NCI-H460 (cell line): ENCODE measurements at regions not wholly inside any gene's neighbourhood (a gene's known extent, or its start where the extent isn't known, plus 50 kb on each side); places are given as distances from the start of the nearest gene placed in this dataset.
"Not testable (repeated sequence)": the region's sequence is repeated elsewhere in the genome, so short reads cannot be mapped to it uniquely, and the experiment has no call there.

ENCODE experiments used
- DNase-seq: peaks from one replicate; pipeline ENCODE4 v3.0.0-alpha.2; 2016; ENCODE audit warnings: low read depth; ENCODE audit errors: extremely low read depth

DNA sequence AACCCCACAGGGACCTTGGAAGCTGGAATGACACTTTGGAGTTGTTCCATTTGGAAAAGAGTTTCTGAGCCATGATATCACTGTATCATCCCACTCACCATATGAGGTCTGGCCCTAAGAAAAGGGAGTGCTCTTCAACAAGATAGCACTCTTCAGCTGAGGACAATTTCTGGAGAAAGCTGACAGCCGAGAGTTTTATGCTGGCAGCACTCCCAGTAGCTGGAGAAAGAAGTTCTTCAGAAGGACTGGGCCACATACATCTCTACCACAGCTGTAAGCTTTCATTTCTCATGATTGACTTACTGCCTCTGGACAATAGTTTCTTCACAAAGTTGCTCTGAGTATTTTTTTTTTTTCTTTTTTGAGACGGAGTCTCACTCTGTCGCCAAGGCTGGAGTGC lies 914.4 kb upstream of the ADAMTS5 start:
- not testable (repeated sequence) for DNase-seq

DNA sequence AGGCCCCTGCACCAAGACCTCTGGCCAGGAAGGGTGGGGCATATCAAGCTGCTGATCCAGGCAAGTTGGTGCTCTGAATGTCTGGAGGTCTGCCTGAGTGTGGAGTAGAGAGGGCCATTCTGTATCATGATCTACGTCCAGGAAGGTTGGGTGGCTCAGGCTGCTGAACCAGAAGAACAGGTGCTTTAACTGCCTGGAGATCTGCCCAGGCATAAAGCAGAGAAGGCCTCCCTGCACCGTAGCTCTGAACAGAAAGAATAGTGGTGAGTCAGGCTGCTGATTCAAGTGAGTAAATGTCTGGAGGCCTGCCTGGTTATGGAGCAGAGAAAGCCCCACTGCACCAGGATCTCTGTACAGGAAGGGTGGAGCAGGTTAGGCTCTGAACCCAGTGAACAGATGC lies 905.5 kb upstream of the ADAMTS5 start:
- DNase-seq = not testable (repeated sequence)

DNA sequence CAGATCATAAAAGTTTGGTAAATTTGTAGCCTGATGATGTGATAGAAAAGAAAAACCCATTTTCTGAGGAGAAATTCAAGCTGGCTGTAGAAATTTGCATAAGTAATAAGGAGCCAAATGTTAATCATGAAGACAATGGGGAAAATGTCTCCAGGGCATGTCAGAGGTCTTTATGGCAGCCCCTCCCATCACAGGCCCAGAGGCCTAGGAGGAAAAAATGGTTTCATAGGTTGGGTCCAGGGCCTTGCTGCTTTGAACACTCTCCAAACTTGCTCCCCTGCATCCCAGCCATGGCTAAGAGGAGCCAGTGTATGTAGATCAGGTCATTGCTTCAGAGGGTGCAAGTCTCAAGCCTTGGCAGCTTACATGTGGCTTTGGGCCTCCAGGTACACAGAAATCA lies 903.9 kb upstream of the ADAMTS5 start:
- not testable (repeated sequence) for DNase-seq

DNA sequence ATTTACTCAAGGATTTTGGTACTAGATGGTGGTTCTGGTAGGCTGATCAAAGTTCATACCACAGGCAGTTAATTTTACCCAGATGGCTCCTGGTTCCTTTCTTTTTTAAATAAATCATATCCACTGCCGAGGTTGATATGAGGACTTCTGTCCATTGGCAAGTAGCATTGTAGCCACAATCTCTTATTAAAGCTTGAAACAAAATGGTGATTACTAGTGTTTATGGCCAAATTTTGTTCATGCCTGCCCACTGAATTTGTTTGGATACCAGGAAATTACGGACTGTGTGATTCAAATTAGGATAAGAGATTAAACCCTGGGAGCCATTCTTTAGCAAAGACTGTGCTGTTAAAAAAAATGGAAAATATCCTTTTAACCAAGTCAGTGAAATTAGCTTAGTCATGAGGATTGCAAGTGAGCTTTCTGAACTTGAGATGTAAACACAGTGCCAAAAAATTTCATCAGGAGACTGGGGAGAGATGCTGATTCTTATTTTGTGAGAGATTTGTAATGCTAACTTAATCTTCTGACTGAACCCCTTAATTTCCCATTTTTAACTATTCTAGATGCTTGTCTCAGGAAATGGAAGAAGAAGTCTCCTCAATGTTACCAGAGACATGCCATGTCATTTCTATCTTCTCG lies 893.5 kb upstream of the ADAMTS5 start:
- DNase-seq = not testable (repeated sequence)

DNA sequence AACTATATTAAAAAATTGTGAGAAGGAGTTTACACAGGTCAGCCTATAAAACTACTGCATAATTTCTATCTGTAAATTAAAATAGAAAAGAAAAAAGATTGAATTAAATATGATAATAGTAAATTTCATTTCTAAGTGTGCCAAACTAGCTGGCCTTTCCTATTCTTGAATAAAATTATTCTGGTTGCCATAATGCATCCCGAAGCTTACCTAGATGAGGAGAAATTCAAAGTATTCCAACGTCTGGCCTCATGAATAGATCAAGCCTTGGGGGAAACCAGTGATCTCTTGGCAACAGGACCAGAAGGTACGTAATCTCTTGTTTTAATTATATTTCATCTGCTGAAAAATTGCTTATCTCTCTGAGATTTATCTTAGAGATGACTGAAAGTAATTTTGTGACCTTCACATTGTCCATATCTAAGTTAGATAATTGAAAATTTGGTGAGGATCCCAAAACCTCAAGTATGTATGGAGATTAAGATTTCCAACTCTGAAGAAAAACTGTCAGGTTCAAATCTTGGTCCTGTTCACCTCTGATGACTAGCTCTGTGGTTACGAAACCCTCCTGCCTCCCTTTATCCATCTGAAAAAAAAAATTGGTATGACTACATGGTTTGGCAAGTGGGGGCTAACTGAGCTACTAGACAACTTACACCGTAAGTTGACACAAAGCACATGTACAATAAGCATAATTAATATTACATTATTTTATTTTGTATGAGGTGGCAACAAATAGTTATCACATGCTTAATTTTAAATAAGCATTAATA lies 891.4 kb upstream of the ADAMTS5 start:
- not testable (repeated sequence) for DNase-seq

DNA sequence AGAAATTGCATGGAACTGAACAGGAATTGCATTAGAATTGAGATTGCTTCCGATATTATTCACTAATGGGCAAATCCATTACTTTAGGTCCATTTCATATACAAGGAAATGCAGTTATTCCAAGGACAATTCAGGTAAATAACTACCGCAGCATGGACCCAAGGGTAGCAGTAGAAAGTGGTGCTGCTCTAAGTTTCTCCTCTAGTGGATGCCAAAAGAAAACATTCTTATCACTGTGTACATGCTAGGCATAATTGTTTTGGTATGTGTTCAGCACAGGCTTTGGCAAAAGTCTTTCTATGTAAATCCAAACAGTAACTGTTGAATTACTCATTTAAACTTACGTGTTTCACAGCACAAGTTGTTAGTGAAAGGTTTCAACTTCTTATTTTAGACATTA lies 890.1 kb upstream of the ADAMTS5 start:
- not testable (repeated sequence) for DNase-seq

DNA sequence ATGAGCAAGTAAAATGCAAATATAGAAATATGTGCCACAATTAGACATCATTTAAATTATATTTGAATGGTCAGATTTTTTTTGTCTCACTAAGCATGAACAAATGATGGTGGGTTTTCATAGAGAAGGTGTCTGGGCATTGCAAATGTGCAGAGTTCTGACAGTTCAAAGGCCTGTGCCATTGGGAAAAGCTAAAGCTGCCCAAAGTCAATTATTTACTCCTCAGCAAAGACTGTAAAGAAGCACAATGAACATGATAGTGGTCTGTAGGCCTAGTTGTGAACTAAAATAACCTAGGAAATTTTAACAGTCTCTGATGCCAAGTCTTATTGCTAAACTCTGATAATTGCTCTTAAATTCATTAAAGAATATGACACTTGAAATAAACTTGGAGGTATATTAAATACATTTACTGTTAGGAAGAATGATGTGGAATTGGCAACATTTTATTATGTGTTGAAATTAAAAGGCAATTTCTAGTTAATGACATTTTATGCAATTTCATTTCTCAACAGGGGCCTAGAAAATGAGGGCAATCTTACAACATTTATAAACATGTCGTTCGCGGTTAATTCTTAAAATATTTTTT lies 874.3 kb upstream of the ADAMTS5 start:
- no peak for DNase-seq

DNA sequence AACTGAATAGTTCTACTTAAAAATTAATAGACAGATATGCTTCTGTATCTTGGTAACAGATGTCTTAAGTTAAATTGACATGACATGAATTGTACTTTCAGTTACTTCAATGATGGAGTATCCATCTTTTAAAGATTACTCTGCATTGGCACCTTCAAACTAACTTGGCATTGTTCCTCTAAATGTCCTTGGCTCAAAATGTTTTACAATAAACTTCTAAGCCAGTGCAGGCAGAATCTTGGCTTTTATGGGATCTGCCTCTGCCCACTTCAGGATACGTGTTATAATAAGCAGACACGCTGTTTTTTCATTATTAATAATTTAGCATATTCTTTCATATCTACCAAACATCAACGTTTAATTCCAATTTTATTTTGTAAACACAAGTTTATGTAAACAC lies 873.4 kb upstream of the ADAMTS5 start:
- DNase-seq = no peak

DNA sequence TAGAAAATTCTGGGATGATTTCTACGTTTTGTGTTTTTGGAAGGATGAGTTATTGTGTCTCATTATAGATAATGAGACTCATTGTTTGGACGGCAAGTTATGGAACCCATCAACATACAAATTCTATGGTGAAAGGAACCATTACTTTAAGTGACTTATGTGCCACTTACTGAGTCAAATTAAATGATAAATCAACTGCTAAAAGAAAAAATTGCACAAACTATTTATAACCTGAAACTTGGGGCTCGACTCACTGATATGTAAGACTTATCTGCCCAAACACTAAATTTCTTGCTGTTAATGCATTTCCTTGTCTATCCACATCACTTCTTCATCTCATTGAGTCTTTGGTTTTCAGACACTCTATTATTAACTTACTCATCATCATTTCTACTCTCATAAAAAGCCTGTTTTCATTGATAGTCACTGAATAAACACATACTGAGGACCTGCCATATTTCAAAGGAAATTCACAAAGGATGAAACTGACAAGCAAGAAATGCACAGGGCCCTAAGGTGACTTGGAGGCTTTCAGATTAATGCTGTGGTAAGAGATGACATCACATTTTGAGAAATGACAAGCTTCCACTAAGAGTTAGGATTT lies 872.7 kb upstream of the ADAMTS5 start:
- no peak for DNase-seq

DNA sequence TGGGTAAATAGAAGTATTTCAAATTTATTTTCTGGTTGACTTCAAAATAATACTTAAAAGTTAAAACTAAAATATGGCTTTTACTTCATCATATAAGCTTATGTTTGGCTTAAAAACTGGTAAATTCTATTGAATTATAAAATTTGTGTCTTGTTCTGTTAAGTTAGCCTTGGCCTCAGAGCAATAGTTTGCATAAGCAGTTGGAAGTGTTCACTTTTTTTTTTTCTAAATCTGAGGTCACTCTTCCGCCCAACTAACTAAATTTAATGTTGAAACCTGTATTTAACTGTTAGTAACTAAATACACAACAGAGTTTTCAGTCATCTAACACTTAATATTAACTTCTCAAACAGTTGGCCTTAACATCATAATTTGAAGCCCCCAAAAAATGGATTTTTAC lies 871.7 kb upstream of the ADAMTS5 start:
- no peak for DNase-seq

DNA sequence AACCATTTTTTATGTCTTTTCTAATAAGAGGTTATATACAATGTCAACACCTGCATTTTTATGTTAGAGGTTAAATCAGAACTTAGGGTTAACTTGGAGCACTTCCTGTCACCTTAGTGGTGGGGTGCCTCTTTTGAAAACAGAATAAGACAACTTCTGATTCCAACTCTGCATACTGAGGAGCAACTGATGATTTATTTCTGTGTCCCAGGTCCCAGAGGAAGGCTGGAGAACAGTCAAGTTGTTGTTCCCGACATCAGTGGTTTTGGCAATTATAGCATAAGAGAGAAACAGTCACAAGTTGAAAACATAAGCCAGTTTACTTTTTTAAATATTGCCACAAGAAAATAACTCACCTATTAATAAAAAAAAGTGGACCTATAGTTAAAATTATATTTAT lies 871.0 kb upstream of the ADAMTS5 start:
- DNase-seq = no peak

DNA sequence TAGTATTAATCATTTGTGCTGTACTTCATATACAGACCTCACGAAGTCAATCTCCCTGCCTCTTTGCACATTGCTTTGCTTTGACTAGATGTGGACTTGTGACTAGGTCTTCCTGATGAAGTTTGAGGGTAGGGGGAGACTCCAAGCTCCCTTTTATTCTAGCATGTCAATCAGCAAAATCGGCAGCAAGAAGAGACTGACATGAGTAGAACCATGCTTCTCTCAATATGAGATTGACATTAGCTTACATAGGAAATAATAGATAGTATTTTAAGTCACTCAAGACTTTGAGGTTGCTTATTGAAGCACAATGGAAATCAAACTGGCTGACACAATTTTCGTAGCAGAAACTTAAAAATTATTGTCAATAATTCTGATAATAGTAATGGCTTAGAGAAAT lies 866.4 kb upstream of the ADAMTS5 start:
- DNase-seq = no peak

DNA sequence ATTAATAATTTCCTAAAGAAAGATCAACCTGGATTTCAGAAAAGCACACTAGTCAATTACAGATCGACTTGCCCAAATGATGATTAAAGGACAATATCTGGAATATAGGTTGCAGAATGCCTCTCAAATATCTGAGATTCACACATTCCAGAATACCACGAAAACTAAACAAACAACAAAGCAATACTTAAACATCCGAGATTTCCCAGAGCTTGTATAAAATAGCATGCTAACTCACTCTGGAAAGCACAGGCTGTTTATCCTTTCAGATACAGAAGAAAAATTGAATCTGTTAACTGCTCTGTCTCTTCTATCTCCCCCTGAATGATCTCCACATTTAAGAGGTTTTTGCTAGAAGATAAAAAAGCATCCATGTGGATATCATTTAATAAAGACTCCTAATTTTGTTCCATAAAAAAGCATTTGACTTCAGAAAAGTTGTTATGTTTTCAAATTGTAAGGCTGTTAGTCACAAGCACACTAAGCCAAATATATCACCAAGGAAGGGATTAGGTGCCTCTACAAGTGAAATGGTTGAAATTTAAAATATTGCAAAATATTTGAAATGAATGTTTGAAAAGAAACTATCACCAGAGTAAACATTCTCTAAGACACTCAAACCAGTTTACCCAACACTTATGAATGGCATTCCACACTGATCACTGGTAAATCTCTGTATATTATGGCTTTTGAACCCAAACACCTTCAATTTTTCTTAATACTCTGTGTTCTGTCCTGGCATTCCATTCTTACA lies 865.1 kb upstream of the ADAMTS5 start:
- DNase-seq = no peak

DNA sequence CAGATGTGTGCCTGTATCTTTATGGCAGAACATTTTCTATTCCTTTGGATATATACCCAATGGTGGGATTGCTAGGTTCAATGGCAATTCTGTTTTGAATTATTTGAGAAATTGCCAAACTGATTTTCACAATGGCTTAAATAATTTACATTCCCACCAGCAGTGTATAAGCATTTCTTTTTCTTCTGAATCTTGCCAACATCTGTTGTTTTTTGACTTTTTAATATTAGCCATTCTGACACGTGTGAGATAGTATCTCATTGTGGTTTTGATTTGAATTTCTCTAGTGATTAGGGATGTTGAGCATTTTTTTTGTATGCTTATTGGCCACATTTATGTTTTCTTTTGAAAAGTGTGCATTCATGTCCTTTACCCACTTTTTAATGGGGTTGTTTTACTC lies 864.3 kb upstream of the ADAMTS5 start:
- no peak for DNase-seq

DNA sequence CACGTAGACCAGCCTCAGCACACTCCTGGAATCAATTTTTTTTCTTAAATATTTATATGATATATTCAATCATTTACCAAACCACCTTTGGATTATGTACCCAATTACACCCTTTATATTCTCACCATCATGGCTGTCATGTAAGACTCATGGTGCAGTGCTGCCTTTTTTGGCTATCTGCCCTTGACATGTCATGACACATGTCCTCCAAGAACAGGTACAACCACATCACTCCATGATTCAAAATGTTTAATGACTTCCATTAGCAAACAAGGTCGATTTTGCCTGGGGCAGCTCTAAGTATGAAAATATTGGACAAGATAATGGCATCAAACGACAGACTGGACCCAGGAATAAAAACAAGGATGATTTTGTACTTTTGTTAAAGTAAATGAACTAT lies 861.1 kb upstream of the ADAMTS5 start:
- DNase-seq = no peak

DNA sequence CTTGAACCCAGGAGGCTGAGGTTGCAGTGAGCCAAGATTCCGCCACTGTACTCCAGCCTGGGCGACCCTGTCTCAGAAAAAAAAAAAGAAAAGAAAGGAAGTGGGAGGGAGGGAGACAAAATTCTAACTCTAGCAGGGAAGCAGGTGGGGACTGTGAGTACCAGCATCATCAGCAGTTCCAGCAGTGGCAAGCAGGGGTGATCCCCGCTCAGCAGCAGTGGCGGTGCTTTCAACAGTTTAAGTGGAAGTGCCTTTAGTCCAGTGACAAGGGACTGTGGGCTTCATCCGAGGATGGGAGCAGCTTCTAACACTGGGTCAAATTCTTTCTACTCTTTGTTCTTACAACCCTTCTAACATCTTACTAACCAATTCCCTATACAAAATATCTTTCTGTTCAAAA lies 858.1 kb upstream of the ADAMTS5 start:
- no peak for DNase-seq

DNA sequence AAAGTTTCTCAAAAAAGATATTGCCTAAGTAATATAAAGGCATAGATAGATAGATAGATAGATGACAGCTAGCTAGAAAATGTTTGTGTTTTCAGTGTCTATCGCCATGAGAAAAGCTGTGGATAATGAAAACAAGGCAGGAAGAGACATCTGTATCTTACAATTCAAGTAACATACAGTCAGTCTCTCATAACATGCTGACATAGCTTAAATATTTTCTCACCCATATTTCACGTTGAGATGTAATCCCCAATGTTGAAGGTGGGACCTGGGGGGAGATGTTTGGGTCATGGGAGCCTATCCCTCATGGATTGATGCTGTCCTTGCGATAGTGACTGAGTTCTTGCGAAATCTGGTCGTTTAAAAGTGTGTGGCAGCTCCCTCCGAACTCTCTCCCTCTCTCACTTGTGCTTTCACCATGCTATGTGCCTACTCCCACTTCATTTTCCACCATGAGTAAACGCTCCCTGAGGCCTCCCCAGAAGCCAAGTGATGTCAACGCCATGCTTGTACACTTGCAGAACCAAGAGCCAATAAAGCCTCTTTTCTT lies 856.8 kb upstream of the ADAMTS5 start:
- no peak for DNase-seq

DNA sequence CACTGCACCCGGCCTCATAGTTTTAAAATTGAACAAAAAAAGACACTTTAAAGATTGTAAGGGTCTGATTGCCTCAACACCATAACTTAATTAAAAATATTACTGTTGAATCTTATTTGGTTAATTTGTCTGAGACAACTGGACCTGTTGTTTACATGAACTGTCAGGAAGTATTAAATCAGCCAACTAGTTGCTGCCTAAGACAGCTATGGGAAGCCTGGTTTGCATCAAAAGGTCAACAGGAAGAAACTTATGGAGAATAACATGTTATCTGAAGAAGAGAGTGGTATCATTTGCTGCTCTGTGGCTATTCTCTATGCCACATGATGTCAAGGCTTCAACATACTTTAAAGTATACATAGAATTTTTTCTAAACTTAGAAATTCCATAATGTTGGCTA lies 853.5 kb upstream of the ADAMTS5 start:
- DNase-seq = no peak

DNA sequence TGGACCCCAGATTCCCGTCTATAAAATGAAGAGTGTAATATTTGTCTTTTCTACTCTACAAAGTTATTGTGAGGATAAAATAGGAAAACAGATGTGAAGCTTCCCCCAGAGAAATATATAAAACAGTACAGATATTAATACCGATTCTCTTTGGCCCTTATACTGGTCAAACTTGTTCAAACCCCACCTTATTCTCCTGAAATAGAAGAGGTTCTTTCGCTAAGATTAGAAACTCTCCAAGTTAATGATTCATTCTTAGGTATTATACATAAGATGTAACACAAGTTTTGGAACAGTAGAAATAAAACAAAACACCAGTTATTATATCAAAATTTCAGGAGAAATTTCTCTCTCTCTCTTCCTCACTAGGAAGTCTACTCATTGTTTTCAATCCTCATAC lies 852.4 kb upstream of the ADAMTS5 start:
- no peak for DNase-seq

DNA sequence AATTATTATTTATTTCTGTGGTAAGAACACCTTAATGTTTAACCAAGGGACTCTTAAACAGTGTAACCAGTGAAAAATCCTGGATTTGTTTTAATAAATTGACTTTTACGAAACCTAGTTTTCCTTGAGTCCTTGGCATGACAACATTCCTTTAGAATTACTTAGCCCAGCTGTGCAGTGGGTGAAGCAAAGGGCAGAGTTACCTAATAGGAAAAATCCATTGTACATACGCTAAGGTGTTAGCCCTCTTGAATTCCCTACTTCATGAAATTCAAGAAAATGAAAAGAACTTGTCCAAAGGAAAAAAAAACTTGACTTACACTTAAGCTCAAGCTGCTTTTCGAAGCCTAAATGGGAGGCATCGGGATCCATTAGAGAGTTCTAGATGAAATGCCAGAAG lies 852.0 kb upstream of the ADAMTS5 start:
- no peak for DNase-seq
